ENCODE measurements at regions not wholly inside any gene's neighbourhood (a gene's known extent, or its start where the extent isn't known, plus 50 kb on each side); places are given as distances from the start of the nearest gene placed in this dataset.

GRCh38 chr10:23512355-23513058, 73.6 kb downstream of the OTUD1 start:
- no peaks in the 10 kb centered on the region for H3K79me2 ChIP-seq (ENCODE audit: insufficient read depth, low read length)
- H3K4me3 ChIP-seq (replicated peaks in 1 of 2; ENCODE audit: low read depth in 1 of 2, low read length in 2 of 2) = no peak overlapping the region
- H3K36me3 ChIP-seq (ENCODE audit: control insufficient read depth in 1 of 2, insufficient read depth in 2 of 2, low read length in 2 of 2) = no peaks in the 10 kb centered on the region
- no peak overlapping the region for H3K9ac ChIP-seq (ENCODE audit: low read length)
- TSS peak; percentile 94 for BruUV-seq (replicated peaks)
- ChIA-PET POLR2A (no interaction called here), CTCF (interaction anchor here (1.4 kb wide), 1 partner anchor 174 kb away, joined by 3 read pairs; no protein-coding TSS in a partner anchor), RAD21 (ENCODE audit: low non-redundant PET in 1 of 2, low total read pairs in 2 of 2, uncharacterized antibody in 2 of 2, unreplicated experiment in 2 of 2) (no interaction called here)
- peak overlapping the region; percentile 55 for H3K4me2 ChIP-seq (ENCODE audit: low read length)
- no peaks in the 10 kb centered on the region for H4K20me1 ChIP-seq (ENCODE audit: insufficient read depth)
- peaks cover 3 to 18% of the 10 kb centered on the region in 2 experiments; a peak in 3 of 4 replicates for H3K4me1 ChIP-seq (ENCODE audit: control insufficient read depth in 1 of 2, insufficient read depth in 2 of 2, low read length in 2 of 2)
- intact Hi-C loops (cut with micrococcal nuclease) = loop anchor here (10.0 kb wide), 1 partner anchor 1042 kb away; no protein-coding TSS in a partner anchor
- H3K27me3 ChIP-seq (ENCODE audit: insufficient read depth, low read length) = peaks cover 13% of the 10 kb centered on the region
- H3K9me3 ChIP-seq (ENCODE audit: control insufficient read depth in 1 of 2, insufficient read depth in 1 of 2, low read depth in 1 of 2, low read length in 2 of 2) = no peaks in the 10 kb centered on the region
- ATAC-seq (peak; percentile 69), DNase-seq (ENCODE audit: low read depth, low spot score) (peak; percentile 74)
- no peak overlapping the region for H3K27ac ChIP-seq (ENCODE audit: low read depth, low read length)
- peak overlapping the region; percentile 70 for H2AFZ ChIP-seq (ENCODE audit: low read depth, low read length, poor library complexity, severe bottlenecking)
- H3K9me2 ChIP-seq (ENCODE audit: insufficient read depth) = no peaks in the 10 kb centered on the region
- peak; percentile 72; the same call in 1 of the 2 replicates for TF ChIP-seq CBX3 (IDR thresholded peaks at IDR 0.05; ENCODE audit: low read depth)
- no peak for TF ChIP-seq ZBTB33 (IDR thresholded peaks at IDR 0.05; ENCODE audit: extremely low read depth, insufficient replicate concordance, low read length)
- no peak for TF ChIP-seq REST (IDR thresholded peaks at IDR 0.05; ENCODE audit: low read depth)
- no peak for TF ChIP-seq POLR2A (IDR thresholded peaks at IDR 0.05; ENCODE audit: borderline replicate concordance, extremely low read depth, insufficient read depth, insufficient read length)
- TF ChIP-seq YY1 (IDR thresholded peaks at IDR 0.05; ENCODE audit: extremely low read depth, insufficient replicate concordance, low read depth, low read length) = no peak
- TF ChIP-seq SP1 (IDR thresholded peaks at IDR 0.05; ENCODE audit: low read depth) = peak; percentile 70
- peak; percentile 61; the same call in 1 of the 2 replicates for TF ChIP-seq SIN3A (IDR thresholded peaks at IDR 0.05; ENCODE audit: low read depth)
- peak; percentile 93 for TF ChIP-seq CEBPB (IDR thresholded peaks at IDR 0.05; ENCODE audit: low read depth)
- TF ChIP-seq ATF3 (IDR thresholded peaks at IDR 0.05) = peak; percentile 90
- peak; percentile 83 for TF ChIP-seq JUND (IDR thresholded peaks at IDR 0.05)
- peak; percentile 79 for TF ChIP-seq TCF7L2 (IDR thresholded peaks at IDR 0.05; ENCODE audit: borderline replicate concordance, extremely low read depth, insufficient read depth, insufficient read length)
- no peak for TF ChIP-seq RAD21 (IDR thresholded peaks at IDR 0.05; ENCODE audit: low read depth)
- TF ChIP-seq ZFX (IDR thresholded peaks at IDR 0.05) = no peak
- peak; percentile 74 for TF ChIP-seq MAX (IDR thresholded peaks at IDR 0.05)
- no peak for TF ChIP-seq EZH2phosphoT487 (IDR thresholded peaks at IDR 0.05; ENCODE audit: borderline replicate concordance)
- TF ChIP-seq ZNF274 (IDR thresholded peaks at IDR 0.05; ENCODE audit: low read depth, low read length) = no peak
- TF ChIP-seq POLR2AphosphoS5 (IDR thresholded peaks at IDR 0.05; ENCODE audit: low read depth, low read length) = peak; percentile 62
- peak; percentile 76 for TF ChIP-seq FOSL1 (IDR thresholded peaks at IDR 0.05; ENCODE audit: low read depth)
- no peak for TF ChIP-seq EGR1 (IDR thresholded peaks at IDR 0.05; ENCODE audit: low read depth)
- no peak for TF ChIP-seq EZH2 (IDR thresholded peaks at IDR 0.05)
- TF ChIP-seq ELF1 (IDR thresholded peaks at IDR 0.05; ENCODE audit: borderline replicate concordance, low read depth) = no peak
